ENCODE measurements at regions not wholly inside any gene's neighbourhood (a gene's known extent, or its start where the extent isn't known, plus 50 kb on each side); places are given as distances from the start of the nearest gene placed in this dataset.

- Mint-ChIP-seq H3K9me3 (peaks cover 17 to 19% of the 10 kb centered on the region in 2 donors), H3K36me3 (no peaks in the 10 kb centered on the region), H3K27ac (no peak overlapping the region)
- ATAC-seq (no peak), DNase-seq (ENCODE audit: low spot score in 2 of 2) (no peak)
Observed at GRCh38 chr3:25265284-25265683, 162.8 kb upstream of the RARB start.

GRCh38 chr3:25266677-25267076, 161.4 kb upstream of the RARB start:
- Mint-ChIP-seq H3K27ac (no peak overlapping the region), H3K9me3 (peaks cover 13 to 16% of the 10 kb centered on the region in 2 donors), H3K36me3 (no peaks in the 10 kb centered on the region)
- ATAC-seq (no peak), DNase-seq (ENCODE audit: low spot score in 2 of 2) (no peak)

GRCh38 chr3:25272090-25272489, 156.0 kb upstream of the RARB start:
- DNase-seq (ENCODE audit: low spot score in 2 of 2) (no peak), ATAC-seq (no peak)
- H3K27ac Mint-ChIP-seq: no peak overlapping the region
- peaks cover 0 to 5% of the 10 kb centered on the region in 2 donors for H3K9me3 Mint-ChIP-seq
- H3K36me3 Mint-ChIP-seq: no peaks in the 10 kb centered on the region

- H3K27ac Mint-ChIP-seq: no peak overlapping the region
- no peaks in the 10 kb centered on the region for H3K36me3 Mint-ChIP-seq
- DNase-seq (ENCODE audit: low spot score in 2 of 2) (no peak), ATAC-seq (no peak)
- H3K9me3 Mint-ChIP-seq: peaks cover 2 to 7% of the 10 kb centered on the region in 2 donors
Observed at GRCh38 chr3:25273582-25274171, 154.4 kb upstream of the RARB start.

GRCh38 chr3:25277503-25277902, 150.6 kb upstream of the RARB start:
- H3K27ac Mint-ChIP-seq: no peak overlapping the region
- ATAC-seq: no peak

GRCh38 chr3:25281041-25281731, 146.9 kb upstream of the RARB start:
- H3K9me3 Mint-ChIP-seq: peaks cover 0 to 15% of the 10 kb centered on the region in 2 donors
- DNase-seq (ENCODE audit: low spot score in 2 of 2): no peak
- no peaks in the 10 kb centered on the region for H3K36me3 Mint-ChIP-seq
- no peak overlapping the region for H3K27ac Mint-ChIP-seq
- ATAC-seq: no peak

More at GRCh38 chr3:25277503-25277902, 150.6 kb upstream of the RARB start:
- DNase-seq (ENCODE audit: low spot score in 2 of 2): no peak
- Mint-ChIP-seq H3K36me3 (no peaks in the 10 kb centered on the region), H3K9me3 (peaks cover 0 to 10% of the 10 kb centered on the region in 2 donors)

GRCh38 chr3:25281732-25282126, 146.3 kb upstream of the RARB start:
- Mint-ChIP-seq H3K9me3 (peaks cover 0 to 19% of the 10 kb centered on the region in 2 donors), H3K27ac (no peak overlapping the region), H3K36me3 (no peaks in the 10 kb centered on the region)
- ATAC-seq (no peak), DNase-seq (ENCODE audit: low spot score in 2 of 2) (no peak)

GRCh38 chr3:25283613-25284012, 144.4 kb upstream of the RARB start:
- ATAC-seq: no peak
- Mint-ChIP-seq H3K36me3 (no peaks in the 10 kb centered on the region), H3K9me3 (peaks cover 0 to 13% of the 10 kb centered on the region in 2 donors), H3K27ac (no peak overlapping the region)
- DNase-seq (ENCODE audit: low spot score in 2 of 2): no peak

GRCh38 chr3:25284249-25284648, 143.8 kb upstream of the RARB start:
- no peak for ATAC-seq

GRCh38 chr3:25287291-25287884, 140.7 kb upstream of the RARB start:
- ATAC-seq (no peak), DNase-seq (ENCODE audit: low spot score in 2 of 2) (no peak)
- Mint-ChIP-seq H3K9me3 (peaks cover 0 to 13% of the 10 kb centered on the region in 2 donors), H3K36me3 (no peaks in the 10 kb centered on the region), H3K27ac (no peak overlapping the region)

More at GRCh38 chr3:25284249-25284648, 143.8 kb upstream of the RARB start:
- H3K36me3 Mint-ChIP-seq: no peaks in the 10 kb centered on the region
- no peak for DNase-seq (ENCODE audit: low spot score in 2 of 2)
- no peak overlapping the region for H3K27ac Mint-ChIP-seq
- peaks cover 0 to 14% of the 10 kb centered on the region in 2 donors for H3K9me3 Mint-ChIP-seq

- no peak overlapping the region for H3K27ac Mint-ChIP-seq
- DNase-seq (ENCODE audit: low spot score in 2 of 2): no peak
- no peaks in the 10 kb centered on the region for H3K36me3 Mint-ChIP-seq
- H3K9me3 Mint-ChIP-seq: peaks cover 0 to 13% of the 10 kb centered on the region in 2 donors
- no peak for ATAC-seq
Observed at GRCh38 chr3:25288413-25288812, 139.7 kb upstream of the RARB start.

GRCh38 chr3:25289156-25289555, 138.9 kb upstream of the RARB start:
- Mint-ChIP-seq H3K27ac (no peak overlapping the region), H3K36me3 (no peaks in the 10 kb centered on the region), H3K9me3 (peaks cover 6 to 13% of the 10 kb centered on the region in 2 donors)
- ATAC-seq: no peak
- no peak for DNase-seq (ENCODE audit: low spot score in 2 of 2)

GRCh38 chr3:25289663-25290062, 138.4 kb upstream of the RARB start:
- Mint-ChIP-seq H3K9me3 (peaks cover 6 to 13% of the 10 kb centered on the region in 2 donors), H3K27ac (no peak overlapping the region), H3K36me3 (no peaks in the 10 kb centered on the region)
- no peak for DNase-seq (ENCODE audit: low spot score in 2 of 2)
- ATAC-seq: no peak

GRCh38 chr3:25291481-25291905, 136.6 kb upstream of the RARB start:
- H3K9me3 Mint-ChIP-seq: peaks cover 5 to 6% of the 10 kb centered on the region in 2 donors
- H3K36me3 Mint-ChIP-seq: no peaks in the 10 kb centered on the region
- DNase-seq (ENCODE audit: low spot score in 2 of 2): no peak
- no peak for ATAC-seq
- H3K27ac Mint-ChIP-seq: no peak overlapping the region

- no peak for DNase-seq (ENCODE audit: low spot score in 2 of 2)
- peaks cover 4 to 6% of the 10 kb centered on the region in 2 donors for H3K9me3 Mint-ChIP-seq
- H3K36me3 Mint-ChIP-seq: no peaks in the 10 kb centered on the region
- H3K27ac Mint-ChIP-seq: no peak overlapping the region
- no peak for ATAC-seq
Observed at GRCh38 chr3:25292036-25292435, 136.0 kb upstream of the RARB start.

- peaks cover 4 to 6% of the 10 kb centered on the region in 2 donors for H3K9me3 Mint-ChIP-seq
- ATAC-seq: no peak
- H3K27ac Mint-ChIP-seq: no peak overlapping the region
- no peak for DNase-seq (ENCODE audit: low spot score in 2 of 2)
- no peaks in the 10 kb centered on the region for H3K36me3 Mint-ChIP-seq
Observed at GRCh38 chr3:25292595-25292994, 135.5 kb upstream of the RARB start.

- no peaks in the 10 kb centered on the region for H3K36me3 Mint-ChIP-seq
- no peak for DNase-seq (ENCODE audit: low spot score in 2 of 2)
- peaks cover 2 to 6% of the 10 kb centered on the region in 2 donors for H3K9me3 Mint-ChIP-seq
- H3K27ac Mint-ChIP-seq: peak overlapping the region in 1 of 2 donors; percentile 56
- ATAC-seq: no peak
Observed at GRCh38 chr3:25293736-25294135, 134.3 kb upstream of the RARB start.
